Endodermal cell (in vitro differentiated cells): ENCODE measurements at regions not wholly inside any gene's neighbourhood (a gene's known extent, or its start where the extent isn't known, plus 50 kb on each side); places are given as distances from the start of the nearest gene placed in this dataset.

Source experiments
- DNase-seq: peaks from one replicate; pipeline ENCODE4 v3.0.0-alpha.2; 2017
- H3K27ac ChIP-seq: 2 replicates; pipeline ENCODE4 v1.5.1; 2013; ENCODE audit warnings: mild to moderate bottlenecking, low read depth, low read length, moderate library complexity
- H3K27me3 ChIP-seq: 2 replicates; pipeline ENCODE4 v1.6.1; 2013; ENCODE audit warnings: mild to moderate bottlenecking, low read length, moderate library complexity; ENCODE audit not compliant: insufficient read depth, control insufficient read depth, poor library complexity, severe bottlenecking
- H3K36me3 ChIP-seq: 2 replicates; pipeline ENCODE4 v1.7.0; 2013; ENCODE audit warnings: mild to moderate bottlenecking, low read length, moderate library complexity; ENCODE audit not compliant: control insufficient read depth, insufficient read depth
- H3K4me1 ChIP-seq: one replicate; pipeline ENCODE4 v1.7.0; 2013; ENCODE audit warnings: low read length; ENCODE audit not compliant: control insufficient read depth, insufficient read depth
- H3K4me3 ChIP-seq: 2 replicates; pipeline ENCODE4 v1.5.1; 2013; ENCODE audit warnings: mild to moderate bottlenecking, low read length, moderate library complexity
- H3K9ac ChIP-seq: 2 replicates; pipeline ENCODE4 v1.6.1; 2013; ENCODE audit warnings: mild to moderate bottlenecking, low read length, moderate library complexity; ENCODE audit not compliant: poor library complexity, severe bottlenecking; ENCODE audit errors: extremely low read depth
- H3K9me3 ChIP-seq: 2 replicates; pipeline ENCODE4 v1.6.1; 2013; ENCODE audit warnings: mild to moderate bottlenecking, low read length, moderate library complexity; ENCODE audit not compliant: control insufficient read depth
- H3K27ac Mint-ChIP-seq: 2 replicates; pipeline ENCODE4 v1.8.0; 2020; ENCODE audit warnings: mixed read lengths
- H3K27me3 Mint-ChIP-seq: 2 replicates; pipeline ENCODE4 v1.8.0; 2021; ENCODE audit warnings: mild to moderate bottlenecking, mixed read lengths; ENCODE audit not compliant: insufficient read depth
- H3K36me3 Mint-ChIP-seq: 2 replicates; pipeline ENCODE4 v1.8.0; 2020; ENCODE audit warnings: low read depth, mixed read lengths
- H3K4me1 Mint-ChIP-seq: 2 replicates; pipeline ENCODE4 v1.8.0; 2020; ENCODE audit warnings: mixed read lengths
- H3K4me3 Mint-ChIP-seq: 2 replicates; pipeline ENCODE4 v1.8.0; 2020; ENCODE audit warnings: mild to moderate bottlenecking, moderate library complexity, mixed read lengths
- H3K9me3 Mint-ChIP-seq: 2 replicates; pipeline ENCODE4 v1.8.0; 2020; ENCODE audit warnings: mild to moderate bottlenecking, mixed read lengths
- WGBS, 2 experiments: methylation state at CpG; one replicate each; pipeline versions ENCODE4 v1.1.5 to v1.1.7; 2013; ENCODE audit warnings: missing lambda C conversion rate in 2 of 2, mixed read lengths in 1 of 2; ENCODE audit not compliant: insufficient coverage in 1 of 2, insufficient read length in 1 of 2; 5-methylcytosine and 5-hydroxymethylcytosine counted together
- TF ChIP-seq, protein P1 (sequence below): fragments of 200-600 bp; sonication (generic); conservative IDR thresholded peaks from 2 replicates; pipeline ENCODE4 v1.5.0; 2021; ENCODE audit warnings: antibody characterized with exemption, mild to moderate bottlenecking

- peaks cover 27% of the 10 kb centered on the region for H3K9me3 ChIP-seq
- peaks cover 4% of the 10 kb centered on the region for H3K9me3 Mint-ChIP-seq
- no peaks in the 10 kb centered on the region for H3K27me3 Mint-ChIP-seq
- H3K4me3 Mint-ChIP-seq: no peak overlapping the region
- H3K9ac ChIP-seq: no peak overlapping the region
- peaks cover 43% of the 10 kb centered on the region for H3K4me1 Mint-ChIP-seq
- no peak overlapping the region for H3K27ac ChIP-seq
- H3K36me3 ChIP-seq: no peaks in the 10 kb centered on the region
- H3K36me3 Mint-ChIP-seq: no peaks in the 10 kb centered on the region
- DNase-seq: no peak
- H3K4me3 ChIP-seq: no peak overlapping the region
- H3K4me1 ChIP-seq: peaks cover 8% of the 10 kb centered on the region
- H3K27ac Mint-ChIP-seq: no peak overlapping the region
- no peaks in the 10 kb centered on the region for H3K27me3 ChIP-seq
- TF ChIP-seq, protein P1, sequence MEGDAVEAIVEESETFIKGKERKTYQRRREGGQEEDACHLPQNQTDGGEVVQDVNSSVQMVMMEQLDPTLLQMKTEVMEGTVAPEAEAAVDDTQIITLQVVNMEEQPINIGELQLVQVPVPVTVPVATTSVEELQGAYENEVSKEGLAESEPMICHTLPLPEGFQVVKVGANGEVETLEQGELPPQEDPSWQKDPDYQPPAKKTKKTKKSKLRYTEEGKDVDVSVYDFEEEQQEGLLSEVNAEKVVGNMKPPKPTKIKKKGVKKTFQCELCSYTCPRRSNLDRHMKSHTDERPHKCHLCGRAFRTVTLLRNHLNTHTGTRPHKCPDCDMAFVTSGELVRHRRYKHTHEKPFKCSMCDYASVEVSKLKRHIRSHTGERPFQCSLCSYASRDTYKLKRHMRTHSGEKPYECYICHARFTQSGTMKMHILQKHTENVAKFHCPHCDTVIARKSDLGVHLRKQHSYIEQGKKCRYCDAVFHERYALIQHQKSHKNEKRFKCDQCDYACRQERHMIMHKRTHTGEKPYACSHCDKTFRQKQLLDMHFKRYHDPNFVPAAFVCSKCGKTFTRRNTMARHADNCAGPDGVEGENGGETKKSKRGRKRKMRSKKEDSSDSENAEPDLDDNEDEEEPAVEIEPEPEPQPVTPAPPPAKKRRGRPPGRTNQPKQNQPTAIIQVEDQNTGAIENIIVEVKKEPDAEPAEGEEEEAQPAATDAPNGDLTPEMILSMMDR: no peak
Measured at GRCh38 chr7:142693911-142694310, 55.4 kb upstream of the PRSS1 start.

- TF ChIP-seq, protein P1: no peak
- Histone ChIP-seq H3K9me3 (peaks cover 27% of the 10 kb centered on the region), H3K27ac (no peak overlapping the region), H3K4me1 (no peaks in the 10 kb centered on the region), H3K27me3 (no peaks in the 10 kb centered on the region), H3K4me3 (no peak overlapping the region), H3K36me3 (no peaks in the 10 kb centered on the region), H3K9ac (no peak overlapping the region)
- no peak for DNase-seq
- no peak overlapping the region for H3K27ac Mint-ChIP-seq
- peaks cover 10% of the 10 kb centered on the region for H3K4me1 Mint-ChIP-seq
- 93% methylated on average over 2 of the region's 2 CpGs; no CpG with 5 or more reads in 1 of the 2 experiments for WGBS, 2 experiments
- no peak overlapping the region for H3K4me3 Mint-ChIP-seq
- H3K36me3 Mint-ChIP-seq: no peaks in the 10 kb centered on the region
- no peaks in the 10 kb centered on the region for H3K27me3 Mint-ChIP-seq
- H3K9me3 Mint-ChIP-seq: peaks cover 4% of the 10 kb centered on the region
Measured at GRCh38 chr7:142690554-142691182, 58.6 kb upstream of the PRSS1 start.

DNA sequence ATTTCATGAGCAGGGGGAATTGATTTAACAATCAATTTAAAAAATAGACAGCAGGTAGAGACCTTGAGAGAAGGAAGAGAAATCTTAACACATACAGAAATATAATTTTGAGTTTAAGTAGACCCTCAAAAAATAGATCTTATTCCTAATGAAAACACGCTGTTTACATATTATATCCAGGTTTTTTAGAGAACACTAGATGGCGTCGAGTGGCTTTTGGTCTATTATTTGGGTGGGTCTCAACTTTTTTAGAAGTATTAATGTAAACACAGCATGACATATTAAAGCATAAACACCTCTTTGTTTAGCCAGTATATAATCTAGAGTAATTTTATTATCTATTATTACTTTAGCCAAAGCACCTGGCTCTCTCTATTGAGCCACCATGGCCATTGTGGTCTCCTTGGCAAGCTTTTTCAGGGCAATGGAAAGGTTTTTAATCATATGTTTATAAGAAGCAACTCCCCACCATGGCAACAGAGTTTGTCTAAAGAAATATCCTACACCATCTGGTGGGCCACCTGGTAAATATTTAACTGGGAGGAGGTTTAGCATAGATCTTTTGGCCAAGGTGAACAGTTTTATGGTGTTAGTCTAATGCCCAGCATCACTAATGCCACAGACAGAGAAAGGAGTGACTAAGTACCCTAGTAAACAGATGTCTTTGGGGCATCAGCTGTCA is 59.7 kb upstream of the PRSS1 start:
- no peaks in the 10 kb centered on the region for H3K4me1 ChIP-seq
- H3K36me3 ChIP-seq: no peaks in the 10 kb centered on the region
- no peak overlapping the region for H3K27ac ChIP-seq
- peaks cover 16% of the 10 kb centered on the region for H3K9me3 ChIP-seq
- Mint-ChIP-seq H3K9me3 (peaks cover 4% of the 10 kb centered on the region), H3K4me3 (no peak overlapping the region), H3K27ac (no peak overlapping the region), H3K4me1 (peaks cover 4% of the 10 kb centered on the region), H3K36me3 (no peaks in the 10 kb centered on the region), H3K27me3 (no peaks in the 10 kb centered on the region)
- no peak for DNase-seq
- no peak overlapping the region for H3K4me3 ChIP-seq
- TF ChIP-seq, protein P1: peak; percentile 58
- H3K27me3 ChIP-seq: no peaks in the 10 kb centered on the region
- no peak overlapping the region for H3K9ac ChIP-seq
- WGBS, 2 experiments: 78% methylated on average over 1 of the region's 3 CpGs; no CpG with 5 or more reads in 1 of the 2 experiments
